WTC11 (cell line): ENCODE measurements at regions not wholly inside any gene's neighbourhood (a gene's known extent, or its start where the extent isn't known, plus 50 kb on each side); places are given as distances from the start of the nearest gene placed in this dataset.

Source experiments
- ATAC-seq: fragments of 200-7000 bp; cut with Tn5 transposase; 2 replicates; pipeline ENCODE4 v1.10.0; 2021; ENCODE audit warnings: mild to moderate bottlenecking, moderate library complexity
- CTCF ChIA-PET: fragments of 300-600 bp; sonication (Branson Sonifier 250); formaldehyde crosslinking; loops from one replicate; lab custom pipeline; 2021; ENCODE audit warnings: antibody characterized with exemption; lab: Charles Lee
- POLR2A ChIA-PET: fragments of 350-600 bp; sonication (Branson Sonifier 250); formaldehyde crosslinking; loops from one replicate; lab custom pipeline; 2021; ENCODE audit warnings: antibody characterized with exemption; lab: Charles Lee
- DNase-seq: peaks from one replicate; pipeline ENCODE4 v3.0.0; 2021; ENCODE audit warnings: low spot score
- H3K27ac Mint-ChIP-seq: 2 replicates; pipeline ENCODE4 v1.8.0; 2021; ENCODE audit warnings: mixed read lengths
- H3K27me3 Mint-ChIP-seq: 2 replicates; pipeline ENCODE4 v1.8.0; 2021; ENCODE audit warnings: low read depth, mild to moderate bottlenecking, moderate library complexity, mixed read lengths
- H3K36me3 Mint-ChIP-seq: 2 replicates; pipeline ENCODE4 v1.8.0; 2021; ENCODE audit warnings: mixed read lengths
- H3K4me1 Mint-ChIP-seq: 2 replicates; pipeline ENCODE4 v1.8.0; 2022; ENCODE audit warnings: mixed read lengths
- H3K4me3 Mint-ChIP-seq: 2 replicates; pipeline ENCODE4 v1.8.0; 2021; ENCODE audit warnings: mild to moderate bottlenecking, moderate library complexity, mixed read lengths
- H3K9me3 Mint-ChIP-seq: 2 replicates; pipeline ENCODE4 v1.8.0; 2021; ENCODE audit warnings: mixed read lengths
- CBFB ChIP-seq: sonication (generic); formaldehyde crosslinking; IDR thresholded peaks from 2 replicates; pipeline ENCODE4 v1.8.1; 2022; ENCODE audit warnings: mild to moderate bottlenecking, low read depth, missing genetic modification reagents
- E2F1 ChIP-seq: sonication (generic); formaldehyde crosslinking; IDR thresholded peaks from 2 replicates; pipeline ENCODE4 v1.8.0; 2022; ENCODE audit warnings: mild to moderate bottlenecking, missing genetic modification reagents
- ESRRA ChIP-seq: sonication (generic); formaldehyde crosslinking; IDR thresholded peaks from 2 replicates; pipeline ENCODE4 v1.8.1; 2022; ENCODE audit warnings: mild to moderate bottlenecking, missing genetic modification reagents, borderline replicate concordance
- FOXJ3 ChIP-seq: sonication (generic); formaldehyde crosslinking; IDR thresholded peaks from 2 replicates; pipeline ENCODE4 v1.9.0; 2021; ENCODE audit warnings: missing genetic modification reagents, mild to moderate bottlenecking, borderline replicate concordance
- GTF2I ChIP-seq: fragments of 250-450 bp; sonication (Bioruptor Pico); conservative IDR thresholded peaks from 2 replicates; pipeline ENCODE4 v1.4.0; 2021; ENCODE audit warnings: mild to moderate bottlenecking
- IRF2 ChIP-seq: sonication (generic); formaldehyde crosslinking; IDR thresholded peaks from 2 replicates; pipeline ENCODE4 v1.8.0; 2022; ENCODE audit warnings: low read depth, missing genetic modification reagents, borderline replicate concordance
- JAZF1 ChIP-seq: fragments of 250-450 bp; sonication (Bioruptor Pico); IDR thresholded peaks from 2 replicates; pipeline ENCODE4 v1.9.0; 2021; ENCODE audit warnings: moderate library complexity, mild to moderate bottlenecking, inconsistent platforms
- NFE2L1 ChIP-seq: sonication (generic); formaldehyde crosslinking; IDR thresholded peaks from 2 replicates; pipeline ENCODE4 v1.8.1; 2023; ENCODE audit warnings: missing genetic modification reagents
- NFYB ChIP-seq: sonication (generic); formaldehyde crosslinking; conservative IDR thresholded peaks from 2 replicates; pipeline ENCODE4 v1.8.0; 2022; ENCODE audit warnings: low read depth, missing genetic modification reagents
- PRDM15 ChIP-seq: sonication (generic); formaldehyde crosslinking; IDR thresholded peaks from 2 replicates; pipeline ENCODE4 v1.8.0; 2022; ENCODE audit warnings: missing genetic modification reagents
- PREB ChIP-seq: sonication (generic); formaldehyde crosslinking; IDR thresholded peaks from 2 replicates; pipeline ENCODE4 v1.8.1; 2022; ENCODE audit warnings: mild to moderate bottlenecking, missing genetic modification reagents, moderate library complexity, borderline replicate concordance
- RELA ChIP-seq: sonication (generic); formaldehyde crosslinking; IDR thresholded peaks from 2 replicates; pipeline ENCODE4 v1.8.1; 2022; ENCODE audit warnings: missing genetic modification reagents, mild to moderate bottlenecking, borderline replicate concordance
- SMAD4 ChIP-seq: sonication (generic); formaldehyde crosslinking; IDR thresholded peaks from 2 replicates; pipeline ENCODE4 v1.8.0; 2022; ENCODE audit warnings: mild to moderate bottlenecking, missing genetic modification reagents
- TEAD4 ChIP-seq: sonication (generic); formaldehyde crosslinking; IDR thresholded peaks from 2 replicates; pipeline ENCODE4 v1.8.0; 2022; ENCODE audit warnings: mild to moderate bottlenecking, missing genetic modification reagents
- ZBTB21 ChIP-seq: sonication (generic); formaldehyde crosslinking; IDR thresholded peaks from 2 replicates; pipeline ENCODE4 v1.8.1; 2023; ENCODE audit warnings: mild to moderate bottlenecking, missing genetic modification reagents, borderline replicate concordance
- ZNF423 ChIP-seq: fragments of 250-450 bp; sonication (Bioruptor Pico); IDR thresholded peaks from 2 replicates; pipeline ENCODE4 v2.1.2; 2022; ENCODE audit warnings: mild to moderate bottlenecking, moderate library complexity
- TF ChIP-seq, protein P1 (sequence below): sonication (generic); formaldehyde crosslinking; IDR thresholded peaks from 2 replicates; pipeline ENCODE4 v1.8.1; 2022; ENCODE audit warnings: mild to moderate bottlenecking, moderate library complexity, missing genetic modification reagents
- TF ChIP-seq, protein P2 (sequence below): sonication (generic); formaldehyde crosslinking; IDR thresholded peaks from 2 replicates; pipeline ENCODE4 v1.8.0; 2023; ENCODE audit warnings: missing genetic modification reagents
- TF ChIP-seq, protein P3 (sequence below): sonication (generic); formaldehyde crosslinking; conservative IDR thresholded peaks from 2 replicates; pipeline ENCODE4 v1.8.1; 2022; ENCODE audit warnings: mild to moderate bottlenecking, missing genetic modification reagents
- TF ChIP-seq, protein P4 (sequence below): sonication (generic); formaldehyde crosslinking; IDR thresholded peaks from 2 replicates; pipeline ENCODE4 v1.8.0; 2022; ENCODE audit warnings: mild to moderate bottlenecking, missing genetic modification reagents
- TF ChIP-seq, protein P5 (sequence below): fragments of 250-450 bp; sonication (Bioruptor Pico); conservative IDR thresholded peaks from 2 replicates; pipeline ENCODE4 v1.9.0; 2021; ENCODE audit warnings: mild to moderate bottlenecking

DNA sequence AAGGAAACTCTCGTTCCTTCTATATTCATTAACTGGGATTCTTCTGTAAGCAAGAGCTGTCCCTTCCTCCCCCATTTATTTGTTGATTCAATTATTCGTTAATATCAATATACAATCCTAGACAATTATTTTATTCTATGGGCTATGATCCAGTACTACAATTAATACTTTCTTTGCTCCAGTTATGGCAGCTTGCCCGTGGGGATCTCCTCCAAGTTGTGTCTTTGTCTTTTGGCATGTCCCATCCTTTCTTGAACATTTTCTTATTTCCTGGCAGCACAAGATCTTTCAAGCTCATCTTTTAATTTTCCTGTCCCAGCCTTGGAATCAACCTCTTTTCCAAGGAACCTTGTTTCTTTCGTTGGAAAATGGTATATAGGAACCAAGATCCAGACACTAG is 249.3 kb downstream of the GAS1 start:
- Mint-ChIP-seq H3K4me3 (no peak overlapping the region), H3K36me3 (no peaks in the 10 kb centered on the region), H3K27me3 (no peaks in the 10 kb centered on the region; the same call in 1 of the 2 replicates), H3K9me3 (no peaks in the 10 kb centered on the region), H3K27ac (no peak overlapping the region), H3K4me1 (no peaks in the 10 kb centered on the region)
- ChIA-PET POLR2A (no interaction called here), CTCF (no interaction called here)
- ATAC-seq (no peak), DNase-seq (no peak)
- TF ChIP-seq E2F1: no peak
- TF ChIP-seq ESRRA (CRISPR knock-in tag): no peak
- TF ChIP-seq SMAD4: no peak
- TF ChIP-seq, protein P1, sequence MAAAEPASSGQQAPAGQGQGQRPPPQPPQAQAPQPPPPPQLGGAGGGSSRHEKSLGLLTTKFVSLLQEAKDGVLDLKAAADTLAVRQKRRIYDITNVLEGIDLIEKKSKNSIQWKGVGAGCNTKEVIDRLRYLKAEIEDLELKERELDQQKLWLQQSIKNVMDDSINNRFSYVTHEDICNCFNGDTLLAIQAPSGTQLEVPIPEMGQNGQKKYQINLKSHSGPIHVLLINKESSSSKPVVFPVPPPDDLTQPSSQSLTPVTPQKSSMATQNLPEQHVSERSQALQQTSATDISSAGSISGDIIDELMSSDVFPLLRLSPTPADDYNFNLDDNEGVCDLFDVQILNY (CRISPR knock-in tag): no peak
- TF ChIP-seq CBFB (CRISPR knock-in tag): no peak
- TF ChIP-seq FOXJ3 (CRISPR knock-in tag): no peak

DNA sequence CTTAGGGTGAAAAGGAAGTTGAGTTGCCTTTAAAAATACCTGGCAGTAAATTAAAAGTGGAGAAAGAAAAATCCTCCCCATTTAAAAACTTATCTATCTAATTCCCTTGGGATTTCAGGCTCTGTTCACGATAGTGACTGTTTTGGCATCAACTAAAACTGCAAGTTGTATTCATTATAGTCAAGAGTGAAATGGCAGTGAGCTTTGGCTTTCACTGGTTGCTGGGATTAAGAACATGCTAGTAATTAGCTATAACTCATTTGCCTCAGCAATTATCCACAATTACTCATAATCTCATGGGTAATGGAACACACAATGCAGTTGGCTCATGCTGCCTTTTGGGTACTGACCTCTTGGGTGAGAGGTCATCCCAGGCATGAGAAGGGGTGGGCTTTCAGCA is 250.1 kb downstream of the GAS1 start:
- Mint-ChIP-seq H3K4me1 (no peaks in the 10 kb centered on the region), H3K27me3 (no peaks in the 10 kb centered on the region; the same call in 1 of the 2 replicates), H3K27ac (no peak overlapping the region), H3K9me3 (no peaks in the 10 kb centered on the region), H3K36me3 (no peaks in the 10 kb centered on the region), H3K4me3 (no peak overlapping the region)
- ChIA-PET CTCF (no interaction called here), POLR2A (no interaction called here)
- TF ChIP-seq ZNF423 (CRISPR knock-in tag) (no peak), TEAD4 (CRISPR knock-in tag) (no peak), NFE2L1 (CRISPR knock-in tag) (no peak), JAZF1 (no peak)
- TF ChIP-seq, protein P1 (CRISPR knock-in tag): no peak
- TF ChIP-seq, protein P2, sequence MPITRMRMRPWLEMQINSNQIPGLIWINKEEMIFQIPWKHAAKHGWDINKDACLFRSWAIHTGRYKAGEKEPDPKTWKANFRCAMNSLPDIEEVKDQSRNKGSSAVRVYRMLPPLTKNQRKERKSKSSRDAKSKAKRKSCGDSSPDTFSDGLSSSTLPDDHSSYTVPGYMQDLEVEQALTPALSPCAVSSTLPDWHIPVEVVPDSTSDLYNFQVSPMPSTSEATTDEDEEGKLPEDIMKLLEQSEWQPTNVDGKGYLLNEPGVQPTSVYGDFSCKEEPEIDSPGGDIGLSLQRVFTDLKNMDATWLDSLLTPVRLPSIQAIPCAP (CRISPR knock-in tag): no peak
- TF ChIP-seq, protein P3, sequence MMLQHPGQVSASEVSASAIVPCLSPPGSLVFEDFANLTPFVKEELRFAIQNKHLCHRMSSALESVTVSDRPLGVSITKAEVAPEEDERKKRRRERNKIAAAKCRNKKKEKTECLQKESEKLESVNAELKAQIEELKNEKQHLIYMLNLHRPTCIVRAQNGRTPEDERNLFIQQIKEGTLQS: no peak
- TF ChIP-seq, protein P4, sequence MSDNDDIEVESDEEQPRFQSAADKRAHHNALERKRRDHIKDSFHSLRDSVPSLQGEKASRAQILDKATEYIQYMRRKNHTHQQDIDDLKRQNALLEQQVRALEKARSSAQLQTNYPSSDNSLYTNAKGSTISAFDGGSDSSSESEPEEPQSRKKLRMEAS (CRISPR knock-in tag): no peak
- DNase-seq (no peak), ATAC-seq (no peak)

GRCh38 chr9:86695910-86696424 is 251.3 kb downstream of the GAS1 start:
- POLR2A ChIA-PET: no interaction called here
- Mint-ChIP-seq H3K27ac (no peak overlapping the region), H3K4me3 (no peak overlapping the region), H3K9me3 (no peaks in the 10 kb centered on the region), H3K27me3 (no peaks in the 10 kb centered on the region; the same call in 1 of the 2 replicates), H3K4me1 (no peaks in the 10 kb centered on the region), H3K36me3 (no peaks in the 10 kb centered on the region)
- ATAC-seq (no peak), DNase-seq (no peak)
- CTCF ChIA-PET: no interaction called here
- TF ChIP-seq NFE2L1 (CRISPR knock-in tag) (no peak), PREB (CRISPR knock-in tag) (no peak), NFYB (CRISPR knock-in tag) (no peak), IRF2 (CRISPR knock-in tag) (no peak), PRDM15 (no peak), ZBTB21 (no peak), GTF2I (CRISPR knock-in tag) (no peak), RELA (CRISPR knock-in tag) (no peak)
- TF ChIP-seq, protein P5, sequence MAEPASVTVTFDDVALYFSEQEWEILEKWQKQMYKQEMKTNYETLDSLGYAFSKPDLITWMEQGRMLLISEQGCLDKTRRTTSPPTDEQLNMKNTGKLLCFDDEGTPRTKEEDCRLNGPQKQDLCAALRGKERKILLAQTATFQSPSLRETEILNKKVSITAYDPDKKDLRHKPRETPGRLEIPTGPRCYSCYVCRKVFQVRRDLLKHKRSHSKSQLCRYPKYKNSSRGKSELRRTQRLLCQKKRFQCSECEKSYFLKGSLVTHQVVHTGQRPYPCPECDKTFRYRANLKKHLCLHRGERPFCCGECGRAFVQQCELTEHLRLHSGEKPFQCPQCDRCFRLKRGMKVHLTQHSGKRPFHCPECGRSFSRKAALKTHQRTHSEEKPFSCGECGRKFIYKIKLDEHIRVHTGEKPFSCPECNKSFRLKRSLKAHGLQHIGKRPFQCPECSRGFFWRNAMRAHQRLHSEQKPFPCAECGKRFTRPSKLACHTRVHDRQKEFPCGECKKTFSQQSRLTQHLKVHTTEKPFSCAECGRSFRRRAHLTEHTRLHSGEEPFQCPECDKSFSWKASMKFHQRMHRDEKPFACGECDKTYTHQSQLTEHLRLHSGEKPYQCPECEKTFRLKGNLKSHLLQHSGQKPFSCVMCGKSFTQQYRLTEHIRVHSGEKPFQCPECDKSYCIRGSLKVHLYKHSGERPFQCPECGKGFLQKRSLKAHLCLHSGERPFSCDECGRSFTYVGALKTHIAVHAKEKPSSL (CRISPR knock-in tag): no peak
